A549 (cell line): ENCODE measurements at regions not wholly inside any gene's neighbourhood (a gene's known extent, or its start where the extent isn't known, plus 50 kb on each side); places are given as distances from the start of the nearest gene placed in this dataset.

Experiments
- CHD4 ChIP-seq: fragments of 200-600 bp; sonication (generic); IDR thresholded peaks from 2 replicates; pipeline ENCODE4 v1.6.1; 2016; ENCODE audit warnings: antibody characterized with exemption, mild to moderate bottlenecking, borderline replicate concordance
- REST ChIP-seq: fragments of 200-600 bp; sonication (generic); IDR thresholded peaks from 2 replicates; pipeline ENCODE4 v1.6.1; 2016; ENCODE audit warnings: antibody characterized with exemption, mild to moderate bottlenecking, moderate library complexity
- TF ChIP-seq, protein P1 (sequence below): IDR thresholded peaks from 2 replicates; pipeline ENCODE4 v1.6.1; 2012

DNA sequence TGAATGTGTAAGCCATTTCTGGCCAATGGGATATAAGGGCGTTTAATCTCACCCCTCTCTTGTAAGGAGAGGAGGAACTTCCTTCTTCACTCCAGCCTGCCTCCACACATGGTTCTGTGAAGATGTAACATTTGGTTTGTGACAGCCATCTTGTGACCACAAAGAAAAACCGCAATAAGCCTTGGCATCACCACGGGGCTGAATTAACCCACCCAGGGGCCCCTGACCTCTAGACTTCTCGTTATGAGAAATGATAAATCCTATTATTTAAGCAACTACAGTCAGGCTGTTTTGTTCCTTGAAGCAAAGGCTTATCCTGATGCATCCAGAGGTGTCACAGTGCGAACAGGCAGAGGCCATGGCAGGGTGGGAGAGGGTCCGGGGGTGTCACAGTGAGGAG, 139.7 kb downstream of the CDC5L start:
- TF ChIP-seq CHD4: no peak
- TF ChIP-seq, protein P1, sequence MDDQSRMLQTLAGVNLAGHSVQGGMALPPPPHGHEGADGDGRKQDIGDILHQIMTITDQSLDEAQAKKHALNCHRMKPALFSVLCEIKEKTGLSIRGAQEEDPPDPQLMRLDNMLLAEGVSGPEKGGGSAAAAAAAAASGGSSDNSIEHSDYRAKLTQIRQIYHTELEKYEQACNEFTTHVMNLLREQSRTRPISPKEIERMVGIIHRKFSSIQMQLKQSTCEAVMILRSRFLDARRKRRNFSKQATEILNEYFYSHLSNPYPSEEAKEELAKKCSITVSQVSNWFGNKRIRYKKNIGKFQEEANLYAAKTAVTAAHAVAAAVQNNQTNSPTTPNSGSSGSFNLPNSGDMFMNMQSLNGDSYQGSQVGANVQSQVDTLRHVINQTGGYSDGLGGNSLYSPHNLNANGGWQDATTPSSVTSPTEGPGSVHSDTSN: no peak
- no peak for TF ChIP-seq REST
